GM12865 (cell line): ENCODE measurements at regions not wholly inside any gene's neighbourhood (a gene's known extent, or its start where the extent isn't known, plus 50 kb on each side); places are given as distances from the start of the nearest gene placed in this dataset.
"Not testable (repeated sequence)": the region's sequence is repeated elsewhere in the genome, so short reads cannot be mapped to it uniquely, and the experiment has no call there.

Experiments used
- DNase-seq: peaks from one replicate; pipeline ENCODE4 v3.0.0; 2010; ENCODE audit warnings: low read depth
- H3K4me3 ChIP-seq: 2 replicates; pipeline ENCODE4 v1.5.1; 2011; ENCODE audit warnings: mild to moderate bottlenecking, low read depth, low read length, control low read depth
- TF ChIP-seq, protein P1 (sequence below): IDR thresholded peaks from 2 replicates; pipeline ENCODE4 v1.5.1; 2011; ENCODE audit warnings: low read length, control low read depth, low read depth, inconsistent platforms; ENCODE audit not compliant: insufficient read depth; ENCODE audit errors: missing control alignments

DNA sequence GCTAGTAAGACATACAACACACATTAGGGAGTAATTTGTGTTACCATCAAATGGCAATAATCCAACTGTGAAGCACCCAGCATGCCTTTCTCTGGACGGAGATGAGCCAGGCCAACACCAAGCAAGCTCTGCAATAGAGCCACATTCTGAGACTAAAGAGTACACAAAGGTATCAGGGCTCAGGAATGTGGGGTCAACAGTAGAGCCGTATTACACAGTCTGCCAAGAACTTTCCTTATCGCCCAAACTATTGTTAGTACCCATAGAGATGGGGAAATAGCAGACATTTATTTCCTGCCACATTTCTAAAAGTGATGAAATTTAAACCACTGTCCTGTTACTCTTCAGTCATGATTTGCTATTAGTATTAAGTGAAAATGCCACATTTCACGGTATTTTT is 113.7 kb downstream of the BMP4 start:
- TF ChIP-seq, protein P1, sequence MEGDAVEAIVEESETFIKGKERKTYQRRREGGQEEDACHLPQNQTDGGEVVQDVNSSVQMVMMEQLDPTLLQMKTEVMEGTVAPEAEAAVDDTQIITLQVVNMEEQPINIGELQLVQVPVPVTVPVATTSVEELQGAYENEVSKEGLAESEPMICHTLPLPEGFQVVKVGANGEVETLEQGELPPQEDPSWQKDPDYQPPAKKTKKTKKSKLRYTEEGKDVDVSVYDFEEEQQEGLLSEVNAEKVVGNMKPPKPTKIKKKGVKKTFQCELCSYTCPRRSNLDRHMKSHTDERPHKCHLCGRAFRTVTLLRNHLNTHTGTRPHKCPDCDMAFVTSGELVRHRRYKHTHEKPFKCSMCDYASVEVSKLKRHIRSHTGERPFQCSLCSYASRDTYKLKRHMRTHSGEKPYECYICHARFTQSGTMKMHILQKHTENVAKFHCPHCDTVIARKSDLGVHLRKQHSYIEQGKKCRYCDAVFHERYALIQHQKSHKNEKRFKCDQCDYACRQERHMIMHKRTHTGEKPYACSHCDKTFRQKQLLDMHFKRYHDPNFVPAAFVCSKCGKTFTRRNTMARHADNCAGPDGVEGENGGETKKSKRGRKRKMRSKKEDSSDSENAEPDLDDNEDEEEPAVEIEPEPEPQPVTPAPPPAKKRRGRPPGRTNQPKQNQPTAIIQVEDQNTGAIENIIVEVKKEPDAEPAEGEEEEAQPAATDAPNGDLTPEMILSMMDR, result no peak
- H3K4me3 ChIP-seq, result no peak overlapping the region
- DNase-seq, result no peak

DNA sequence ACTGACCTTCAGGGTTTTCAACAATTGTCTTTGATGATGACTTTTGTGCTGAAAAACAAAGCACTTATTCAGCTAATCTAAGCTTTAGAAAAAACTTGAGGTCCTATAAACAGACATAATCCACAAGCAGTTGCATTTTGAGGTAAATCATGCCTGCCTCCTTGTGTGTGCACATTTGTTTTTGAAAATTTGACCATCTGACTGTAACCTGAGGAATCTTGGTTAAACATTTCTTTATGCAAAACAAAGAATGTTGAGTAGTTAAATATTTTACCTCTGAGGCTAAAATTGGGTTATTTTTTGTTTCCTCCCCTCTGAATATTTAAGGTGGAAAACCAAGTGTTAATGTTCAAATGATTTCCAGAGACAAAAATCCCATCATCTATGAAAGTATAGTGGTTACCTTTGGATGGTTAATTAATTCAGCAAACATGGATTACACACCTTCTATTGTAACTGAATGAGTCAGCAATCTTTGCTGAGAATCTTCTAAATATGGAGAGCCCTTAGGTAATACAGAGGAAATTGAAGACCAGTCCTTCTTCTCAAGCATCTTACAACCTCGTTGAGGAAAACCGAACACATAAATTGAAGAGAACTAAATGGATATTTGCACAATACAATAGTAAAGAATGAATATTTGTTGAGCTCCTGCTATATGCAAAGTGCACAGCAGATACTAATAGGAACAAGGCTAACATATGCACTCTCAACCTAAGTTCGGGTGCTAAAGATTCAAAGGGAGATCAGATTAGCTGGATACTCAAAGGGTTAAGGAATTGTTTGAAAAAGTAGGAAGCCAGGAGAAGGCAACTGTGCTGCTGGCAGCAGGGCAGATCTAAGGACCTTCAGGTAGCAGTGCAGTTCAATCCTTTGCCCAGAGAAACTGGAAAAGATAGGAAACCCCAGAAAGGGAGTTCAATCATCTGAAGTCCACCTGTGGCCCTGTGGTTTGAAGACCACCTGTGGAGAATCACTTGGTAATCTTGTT is 115.2 kb downstream of the BMP4 start:
- DNase-seq, result no peak
- TF ChIP-seq, protein P1, result no peak
- no peak overlapping the region for H3K4me3 ChIP-seq

DNA sequence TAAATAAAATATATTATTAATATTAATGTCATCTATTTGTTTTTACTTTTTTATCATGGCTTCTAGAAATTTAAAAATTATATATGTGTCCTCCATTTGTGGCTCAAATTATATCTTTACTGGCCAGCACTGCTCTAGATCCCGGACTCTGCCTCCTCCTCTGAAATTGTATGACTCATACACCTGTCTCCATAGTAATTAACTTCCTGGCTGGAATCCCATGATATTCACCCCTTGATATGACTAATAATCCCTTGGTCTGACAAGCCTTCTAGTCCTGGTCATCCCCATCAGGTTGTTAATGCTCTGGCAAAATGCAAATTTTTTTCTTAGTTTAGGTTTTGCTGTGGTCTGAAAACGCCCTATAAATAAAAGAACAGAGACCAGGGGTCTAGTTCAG is 116.2 kb downstream of the BMP4 start:
- TF ChIP-seq, protein P1, result no peak

DNA sequence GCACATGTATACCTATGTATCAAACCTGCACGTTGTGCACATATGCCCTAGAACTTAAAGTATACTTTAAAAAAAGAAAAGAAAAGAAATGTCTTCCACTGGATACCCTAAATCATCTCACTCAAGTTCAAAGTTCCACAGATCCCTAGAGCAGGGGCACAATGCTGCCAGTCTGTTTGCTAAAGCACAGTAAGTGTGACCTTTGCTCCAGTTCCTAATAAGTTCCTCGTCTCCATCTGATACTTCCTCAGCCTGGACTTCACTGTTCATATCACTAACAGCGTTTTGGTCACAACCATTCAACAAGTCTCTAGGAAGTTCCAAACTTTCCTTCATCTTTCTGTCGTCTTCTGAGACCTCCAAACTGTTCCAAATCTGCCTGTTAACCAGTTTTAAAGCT is 118.3 kb downstream of the BMP4 start:
- TF ChIP-seq, protein P1, result no peak
- H3K4me3 ChIP-seq, result no peak overlapping the region
- no peak for DNase-seq

More for the DNA sequence above, 116.2 kb downstream of the BMP4 start:
- no peak for DNase-seq
- H3K4me3 ChIP-seq, result no peak overlapping the region

DNA sequence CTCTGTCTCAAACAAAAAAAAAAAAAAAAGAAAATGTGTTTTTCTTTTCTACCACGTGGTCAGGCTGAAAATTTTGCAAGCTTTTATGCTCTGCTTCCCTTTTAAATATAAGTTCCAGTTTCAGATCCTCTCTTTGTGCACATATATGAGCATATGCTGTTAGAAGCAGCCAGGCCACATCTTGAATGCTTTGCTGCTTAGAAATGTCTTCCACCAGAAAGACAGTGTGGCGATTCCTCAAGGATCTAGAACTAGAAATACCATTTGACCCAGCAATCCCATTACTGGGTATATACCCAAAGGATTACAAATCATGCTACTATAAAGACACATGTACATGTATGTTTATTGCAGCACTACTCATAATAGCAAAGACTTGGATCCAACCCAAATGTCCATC is 119.0 kb downstream of the BMP4 start:
- not testable (repeated sequence) for DNase-seq, H3K4me3 ChIP-seq

DNA sequence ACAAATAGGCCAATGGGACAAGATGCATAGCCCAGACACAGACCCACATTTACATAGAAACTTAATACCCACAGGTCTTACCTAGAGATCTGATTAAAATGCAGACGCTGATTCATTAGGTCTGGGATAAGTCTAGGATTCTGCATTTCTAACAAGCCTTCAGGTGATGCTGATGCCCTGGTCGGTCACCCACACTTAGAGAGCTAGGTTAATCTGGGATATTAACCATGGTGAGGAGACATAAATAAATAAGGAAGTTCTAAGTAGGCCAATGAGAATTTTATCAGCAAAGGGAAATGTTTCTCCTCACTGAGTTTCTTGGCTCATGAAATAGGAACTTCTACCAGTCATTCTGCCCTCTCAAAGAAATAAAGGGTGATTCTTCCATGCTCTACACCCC is 120.1 kb downstream of the BMP4 start:
- no peak for DNase-seq
- no peak overlapping the region for H3K4me3 ChIP-seq
- TF ChIP-seq, protein P1, result no peak

DNA sequence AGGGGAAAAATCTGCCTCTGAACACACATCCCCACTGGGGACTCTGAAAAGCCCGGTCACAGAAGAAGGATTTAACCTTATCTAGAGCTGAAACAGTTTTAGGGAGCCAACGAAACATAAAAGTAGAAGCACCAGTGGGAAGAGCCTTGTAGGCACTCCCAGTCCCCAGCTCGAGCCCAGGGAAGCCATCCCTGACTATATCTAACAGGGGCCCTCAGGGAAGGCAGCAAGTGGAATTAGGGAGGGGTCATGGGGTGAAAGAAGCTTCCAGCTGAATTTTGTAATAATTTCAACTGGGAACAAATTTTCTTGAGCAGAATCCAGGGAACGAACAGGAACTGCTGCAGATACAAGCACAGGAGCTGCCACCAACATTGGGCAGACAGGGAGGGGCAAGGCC is 127.8 kb downstream of the BMP4 start:
- no peak for DNase-seq
- TF ChIP-seq, protein P1, result no peak
- no peak overlapping the region for H3K4me3 ChIP-seq
